Amygdala (tissue), 56 donors: ENCODE measurements at regions not wholly inside any gene's neighbourhood (a gene's known extent, or its start where the extent isn't known, plus 50 kb on each side); places are given as distances from the start of the nearest gene placed in this dataset.
A peak's percentile ranks its signal among the peaks of the same experiment; 100 is the strongest.
"Not testable (repeated sequence)": the region's sequence is repeated elsewhere in the genome, so short reads cannot be mapped to it uniquely, and the experiment has no call there.

Source experiments
- DNase-seq, 56 donors: peaks; one replicate each; lab custom pipeline; 2025; lab: John Stamatoyannopoulos, UW

DNA sequence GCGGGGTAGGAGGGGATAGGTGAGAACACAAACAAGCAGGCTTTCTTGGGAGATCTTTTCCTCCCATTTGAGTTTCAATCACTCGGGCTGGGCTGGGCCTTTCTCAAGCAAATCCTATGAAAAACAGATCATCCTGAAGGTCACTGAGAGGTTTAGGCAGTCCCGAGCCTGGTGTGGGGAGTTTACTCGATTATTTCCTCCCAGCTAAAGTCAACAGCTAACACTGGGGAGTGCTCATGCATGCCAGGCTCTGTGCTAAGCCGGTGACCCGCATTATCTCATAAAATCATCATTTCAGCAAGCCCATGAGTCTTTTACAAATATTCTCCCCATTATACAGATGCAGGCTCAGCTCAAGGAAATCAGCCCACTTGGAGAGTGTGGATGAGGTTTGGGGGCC lies 85.0 kb upstream of the PAX2 start:
- DNase-seq, result no peak

DNA sequence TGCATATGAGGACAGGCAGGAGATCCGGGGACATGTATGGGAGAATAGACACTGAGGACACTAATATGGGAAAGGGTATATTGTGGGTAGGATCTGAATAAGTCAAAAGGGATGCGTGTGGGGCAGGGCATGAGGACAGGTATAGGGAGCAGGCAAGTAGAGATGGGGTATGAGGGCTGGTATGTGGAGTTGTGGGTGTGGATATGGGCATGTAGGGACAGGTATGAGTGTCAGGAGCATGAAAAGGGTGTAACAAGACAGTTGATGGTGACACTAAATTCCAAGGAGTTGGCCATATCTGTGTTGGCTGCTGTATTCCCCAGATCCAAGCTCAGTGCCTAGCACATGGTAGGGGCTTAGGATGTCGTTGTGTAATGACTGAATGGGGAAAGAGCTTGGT lies 84.4 kb upstream of the PAX2 start:
- DNase-seq, result no peak

DNA sequence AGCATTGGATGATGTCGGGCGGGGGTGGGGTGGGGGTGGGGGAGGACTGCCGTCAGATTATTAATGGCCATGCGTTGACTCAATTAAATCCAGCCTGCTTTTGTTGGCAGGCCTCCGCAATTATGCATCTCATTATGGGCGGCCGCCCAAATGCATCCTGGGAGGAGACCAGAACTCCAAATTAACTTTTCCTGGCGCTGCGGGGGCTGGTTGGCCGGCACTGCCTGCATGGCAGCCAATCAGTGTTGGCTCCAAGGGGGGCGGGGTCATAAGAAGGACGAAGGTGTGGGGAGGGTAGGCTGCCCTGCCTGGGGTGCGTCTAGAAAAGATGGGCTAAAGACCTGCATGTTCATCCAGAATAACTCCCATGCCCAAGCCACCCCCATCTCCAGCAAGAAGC lies 83.9 kb upstream of the PAX2 start:
- DNase-seq, result no peak

DNA sequence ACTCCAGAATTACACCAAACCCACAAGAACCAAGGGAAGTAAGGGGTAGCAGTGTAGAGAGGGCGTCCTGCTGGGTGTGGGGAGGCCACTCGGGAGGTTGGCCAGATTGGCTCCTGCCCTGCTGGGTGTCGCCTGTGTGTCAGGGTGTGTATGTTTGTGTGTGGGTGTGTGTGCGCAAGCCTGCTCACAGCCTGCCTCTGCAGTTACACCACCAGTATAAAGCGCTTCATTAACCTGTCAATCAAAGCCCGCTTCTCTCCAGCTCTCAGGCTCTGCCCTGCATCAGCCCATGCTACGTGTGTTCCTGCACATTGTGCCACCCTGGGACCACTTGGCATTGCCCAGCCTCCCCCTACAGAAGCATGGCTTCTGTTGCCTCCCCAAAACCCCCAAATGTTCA lies 83.3 kb upstream of the PAX2 start:
- DNase-seq, result no peak

DNA sequence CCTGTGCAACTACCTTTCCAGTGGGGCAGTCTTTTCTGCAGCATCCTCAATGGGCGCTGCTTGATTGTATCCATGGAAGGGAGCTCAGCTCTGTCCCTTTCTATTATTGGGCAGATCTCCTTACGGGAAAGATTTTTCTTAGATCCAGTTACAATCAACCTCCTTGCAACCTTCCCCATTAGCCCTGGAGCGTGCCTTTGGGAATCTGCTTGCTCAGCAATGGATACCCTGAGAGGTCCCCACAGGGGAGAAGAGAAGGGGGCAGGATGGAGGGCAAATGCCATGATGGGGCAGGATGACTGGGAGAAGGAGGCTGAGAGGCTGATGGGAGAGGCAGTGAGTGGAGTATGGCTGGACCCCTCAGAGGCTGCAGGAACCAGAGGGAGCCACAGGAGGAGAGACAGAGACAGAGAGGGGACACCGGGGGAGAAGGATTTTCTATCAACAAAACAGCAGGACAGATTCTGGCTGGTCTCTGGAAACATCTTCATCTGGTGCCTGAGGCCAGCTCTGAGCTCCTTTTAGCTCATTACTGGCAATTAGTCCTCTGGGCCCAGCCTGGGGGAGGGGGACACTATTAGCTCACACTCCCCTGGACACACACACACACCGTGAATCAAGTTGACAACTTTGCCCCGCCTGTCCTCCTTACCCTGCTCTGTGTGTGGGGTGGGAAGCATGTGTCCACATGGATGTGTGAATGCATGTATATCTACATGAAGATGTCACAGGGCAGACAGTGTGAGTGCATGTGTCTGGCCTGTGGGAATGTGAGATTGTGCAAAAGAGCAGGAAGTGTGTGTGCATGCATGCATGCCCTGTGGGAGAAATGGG lies 80.8 kb upstream of the PAX2 start:
- DNase-seq, result no peak

DNA sequence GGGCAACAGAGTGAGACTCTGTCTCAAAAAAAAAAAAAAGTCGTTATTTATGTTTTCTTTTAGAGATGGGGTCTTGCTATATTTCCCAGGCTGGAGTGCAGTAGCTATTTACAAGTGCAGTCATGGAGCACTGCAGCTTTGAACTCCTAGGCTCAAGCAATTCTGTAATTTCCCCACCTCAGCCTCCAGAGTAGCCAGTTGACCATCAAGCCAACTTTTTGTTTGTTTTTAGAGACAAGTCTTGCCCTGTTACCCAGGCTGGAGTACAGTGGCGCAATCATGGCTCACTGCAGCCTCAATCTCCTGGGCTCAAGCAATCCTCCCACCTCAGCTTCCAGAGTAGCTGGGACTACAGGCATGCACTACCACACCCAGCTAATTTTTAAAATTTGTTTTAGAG lies 78.7 kb upstream of the PAX2 start:
- DNase-seq, result not testable (repeated sequence)

DNA sequence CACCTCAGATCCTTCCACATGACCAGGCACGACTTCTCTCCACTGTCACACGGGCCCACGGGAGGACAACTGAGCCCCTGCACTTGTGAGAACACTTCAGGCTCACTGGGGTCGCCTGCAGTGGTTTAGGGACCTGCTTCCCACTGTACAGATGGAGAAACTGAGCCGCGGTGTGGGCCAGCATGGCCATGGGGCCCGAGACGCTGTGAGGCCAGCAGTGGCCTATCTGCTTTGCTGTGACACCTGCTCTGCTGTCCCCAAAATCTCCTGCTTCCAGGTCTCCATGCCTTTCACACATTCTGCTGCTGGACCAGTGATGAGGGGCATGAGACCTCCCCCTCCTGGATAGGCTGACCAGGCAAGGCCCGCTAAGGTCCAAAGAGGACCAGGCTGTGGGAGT lies 75.8 kb upstream of the PAX2 start:
- DNase-seq, result no peak

DNA sequence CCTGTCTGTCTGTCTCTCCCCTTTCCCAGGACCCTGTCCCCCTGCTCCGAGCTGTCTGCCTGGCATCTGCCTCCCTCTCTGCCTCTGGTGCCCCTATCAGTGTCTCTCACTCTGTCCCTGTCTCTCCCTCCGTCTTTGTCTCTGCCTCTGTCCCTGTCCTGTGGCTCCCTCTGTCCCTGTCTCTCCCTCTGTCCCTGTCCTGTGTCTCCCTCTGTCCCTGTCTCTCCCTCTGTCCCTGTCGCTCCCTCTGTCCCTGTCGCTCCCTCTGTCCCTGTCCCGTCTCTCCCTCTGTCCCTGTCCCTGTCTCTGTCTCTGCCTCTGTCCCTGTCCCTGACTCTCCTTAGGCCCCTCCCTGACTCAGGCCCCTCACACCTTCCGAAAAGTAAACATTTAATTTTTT lies 75.0 kb upstream of the PAX2 start:
- no peak for DNase-seq

DNA sequence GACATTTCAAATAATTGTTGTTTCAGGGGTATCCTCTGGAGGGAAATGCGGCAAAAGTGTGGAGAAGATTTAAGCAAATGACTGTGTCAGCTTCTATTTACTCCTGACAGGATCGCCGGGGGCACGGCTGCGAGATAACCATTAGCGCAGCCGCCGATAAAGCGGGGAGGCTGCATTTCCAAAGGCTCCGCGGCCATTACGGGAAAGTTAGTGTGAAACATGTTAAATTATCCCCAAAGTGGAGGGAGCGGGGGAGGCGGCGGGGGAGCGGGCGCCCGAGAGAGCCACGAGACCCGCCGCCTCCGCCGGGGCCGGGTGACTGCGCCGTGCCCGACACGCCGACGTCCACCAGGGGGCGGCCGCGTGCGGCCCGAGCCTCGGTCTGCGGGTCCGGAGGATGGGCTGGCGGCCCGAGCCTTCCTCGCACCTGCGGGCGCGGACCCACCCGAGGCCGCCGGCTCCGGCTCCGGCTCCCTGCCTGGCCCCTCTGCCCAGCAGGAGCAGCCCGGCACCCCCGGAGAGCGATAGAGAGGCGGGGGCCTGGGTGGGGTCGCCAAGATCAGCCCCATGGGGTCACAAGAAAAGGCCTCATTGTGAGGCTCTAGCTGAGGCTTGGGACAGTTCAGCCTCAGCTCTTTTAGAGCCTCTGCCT lies 74.4 kb upstream of the PAX2 start:
- peak in 3 of 56 donors; percentile 2 to 7 (median 4) for DNase-seq

DNA sequence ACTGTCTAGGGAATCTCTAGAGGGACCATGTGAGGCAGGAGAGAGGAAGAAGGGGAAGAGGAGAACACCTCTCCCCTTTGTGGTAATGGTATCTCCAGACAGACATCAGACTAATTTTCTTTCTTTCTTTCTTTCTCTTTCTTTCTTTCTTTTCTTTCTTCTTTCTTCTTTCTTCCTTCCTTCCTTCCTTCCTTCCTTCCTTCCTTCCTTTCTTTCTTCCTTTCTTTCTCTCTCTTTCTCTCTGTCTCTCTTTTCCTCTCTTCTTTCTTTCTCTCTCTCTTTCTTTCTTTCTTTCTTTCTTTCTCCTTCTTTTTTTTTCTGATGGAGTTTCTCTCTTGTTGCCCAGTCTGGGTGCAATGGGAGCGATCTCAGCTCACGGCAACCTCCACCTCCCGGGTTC lies 73.2 kb upstream of the PAX2 start:
- no peak for DNase-seq

DNA sequence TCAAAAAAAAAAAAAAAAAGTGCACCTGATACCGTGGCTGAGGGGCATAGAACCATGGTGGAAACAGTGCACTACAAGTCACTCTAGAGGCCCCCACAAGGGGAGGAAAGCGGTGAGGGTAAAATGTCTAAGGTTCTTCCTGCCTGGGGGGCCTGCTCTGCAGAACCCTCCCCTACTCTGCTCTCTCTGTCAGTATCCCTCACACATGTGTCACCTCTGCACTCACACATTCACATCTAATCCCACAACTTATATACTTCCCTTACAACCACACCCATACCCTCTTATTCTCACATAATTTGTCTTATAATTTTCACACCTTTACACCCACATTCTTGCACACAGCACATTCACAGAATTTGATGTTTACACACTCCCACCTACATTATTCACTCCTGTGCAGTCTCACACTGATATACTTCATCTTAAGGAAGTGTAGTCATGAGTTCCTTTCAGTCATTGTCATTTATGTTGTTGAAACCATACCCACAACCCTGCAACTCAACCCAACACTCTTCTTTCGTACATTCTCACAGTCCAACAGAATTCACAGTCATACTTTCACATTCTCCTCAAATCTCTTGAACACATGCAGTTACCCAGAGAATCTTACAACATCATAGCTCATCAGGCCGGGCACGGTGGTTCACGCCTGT lies 68.0 kb upstream of the PAX2 start:
- no peak for DNase-seq

DNA sequence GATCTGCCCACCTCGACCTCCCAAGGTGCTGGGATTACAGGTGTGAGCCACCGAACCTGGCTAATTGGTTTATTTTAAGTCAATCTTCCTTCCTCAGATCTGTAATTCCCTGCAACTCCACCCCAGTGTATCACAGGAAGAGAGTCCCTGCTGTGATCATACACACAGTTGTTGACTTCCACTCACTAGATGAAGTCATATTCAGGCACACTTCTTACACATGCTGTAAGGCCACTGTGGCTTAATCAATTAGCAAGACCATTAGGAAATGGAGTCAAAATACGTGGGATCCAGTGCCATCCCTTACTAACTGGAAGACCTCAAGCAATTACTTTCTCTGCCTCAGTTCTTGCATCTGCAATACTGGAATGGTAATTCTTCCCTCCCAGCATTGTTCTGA lies 66.1 kb upstream of the PAX2 start:
- no peak for DNase-seq

DNA sequence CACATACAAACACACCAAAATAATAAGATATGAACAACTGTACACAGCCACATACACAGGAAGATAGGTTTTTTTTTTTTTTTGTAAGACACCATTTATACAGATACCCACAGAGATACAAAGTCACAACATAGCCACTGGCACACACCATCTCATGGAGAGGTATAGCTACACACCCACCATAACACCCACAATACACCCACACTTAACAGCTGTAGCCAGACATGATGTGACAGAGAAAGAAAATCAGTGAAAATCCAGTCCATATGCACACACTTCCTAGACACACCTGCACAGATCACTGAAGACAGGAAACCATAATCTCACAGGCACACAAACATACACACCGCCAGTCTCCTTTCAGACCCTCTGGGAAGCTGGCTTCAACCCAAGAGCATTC lies 62.4 kb upstream of the PAX2 start:
- DNase-seq, result no peak

DNA sequence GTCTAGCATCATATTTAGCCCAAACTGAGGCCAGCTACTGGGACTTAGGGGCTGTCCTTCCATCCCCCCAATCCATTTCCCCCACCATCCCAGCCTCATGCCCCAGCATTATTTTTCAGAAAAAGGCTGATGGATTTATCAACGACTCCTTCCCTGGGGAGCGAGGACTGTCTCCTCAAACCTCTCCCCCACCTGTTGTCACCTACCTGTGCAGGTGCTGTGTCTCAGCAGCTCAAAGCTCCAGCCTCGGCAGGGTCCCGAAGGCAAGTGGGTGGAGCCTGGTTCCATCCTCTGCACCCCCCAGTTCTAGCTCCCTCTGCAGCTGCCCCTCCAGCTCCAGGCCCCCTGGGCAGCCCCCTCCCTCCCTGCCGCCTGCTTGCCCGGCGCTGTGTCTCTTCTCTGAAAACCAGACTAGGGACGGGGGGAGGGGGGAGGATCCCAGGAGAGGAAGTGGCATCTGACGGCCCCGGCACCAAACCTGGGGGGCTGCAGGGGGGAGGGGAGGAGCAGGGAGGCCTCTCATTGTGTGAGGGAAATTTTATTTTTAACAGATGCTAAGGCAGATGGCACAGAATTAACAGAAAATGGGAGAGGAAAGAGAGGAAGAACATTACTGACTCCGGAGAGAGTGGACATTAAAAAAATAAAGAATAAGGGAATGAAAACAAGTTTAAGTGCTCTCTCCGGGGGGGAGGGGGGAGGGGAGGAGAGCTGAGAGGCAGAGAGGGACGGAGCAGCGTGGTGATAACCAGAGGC lies 61.7 kb upstream of the PAX2 start:
- no peak for DNase-seq

DNA sequence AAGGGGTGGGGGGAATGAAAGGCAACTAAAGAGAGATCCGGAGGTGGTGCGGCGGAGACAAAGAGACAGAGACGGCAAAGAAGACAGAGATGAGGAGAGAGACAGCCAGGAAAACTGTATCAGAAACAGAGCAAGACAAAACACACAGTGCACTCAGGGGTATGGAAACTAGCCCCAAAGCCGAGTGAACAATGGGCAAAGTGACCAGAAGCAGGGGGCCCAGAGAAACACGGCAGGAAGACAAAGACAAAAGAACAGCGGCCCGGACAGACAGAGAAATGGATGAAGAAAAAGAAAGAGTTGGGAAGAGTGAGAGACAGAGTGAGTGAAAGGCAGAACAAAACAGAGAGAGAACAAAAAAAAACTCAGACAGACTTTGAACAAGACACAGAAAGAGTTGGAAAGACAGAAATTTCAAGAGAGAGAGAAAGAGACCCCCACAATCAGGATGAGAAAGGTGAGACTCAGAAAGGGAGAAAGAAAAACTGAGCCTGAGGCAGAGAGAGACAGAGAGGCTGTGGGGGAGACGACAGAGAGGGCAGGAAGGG lies 60.6 kb upstream of the PAX2 start:
- DNase-seq, result no peak

DNA sequence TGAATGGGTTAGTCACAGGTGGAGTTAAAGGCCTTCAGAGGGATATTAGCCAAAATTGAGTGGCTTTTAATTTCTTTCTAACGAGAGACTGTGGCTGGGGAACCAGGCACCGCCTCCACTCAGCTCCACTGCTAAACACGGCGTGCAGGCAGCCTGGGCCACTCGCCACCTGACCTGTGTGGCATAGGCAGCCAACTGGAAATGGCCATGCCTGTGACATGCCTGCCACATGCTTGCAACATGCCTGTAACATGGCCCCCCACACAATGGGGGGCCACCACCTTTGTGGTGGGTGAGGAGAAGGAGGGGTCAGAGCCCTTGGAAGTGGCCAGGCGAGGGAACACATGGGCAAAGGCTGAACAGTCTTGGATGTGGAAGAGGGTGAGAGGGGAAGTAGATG lies 60.1 kb upstream of the PAX2 start:
- DNase-seq, result no peak

DNA sequence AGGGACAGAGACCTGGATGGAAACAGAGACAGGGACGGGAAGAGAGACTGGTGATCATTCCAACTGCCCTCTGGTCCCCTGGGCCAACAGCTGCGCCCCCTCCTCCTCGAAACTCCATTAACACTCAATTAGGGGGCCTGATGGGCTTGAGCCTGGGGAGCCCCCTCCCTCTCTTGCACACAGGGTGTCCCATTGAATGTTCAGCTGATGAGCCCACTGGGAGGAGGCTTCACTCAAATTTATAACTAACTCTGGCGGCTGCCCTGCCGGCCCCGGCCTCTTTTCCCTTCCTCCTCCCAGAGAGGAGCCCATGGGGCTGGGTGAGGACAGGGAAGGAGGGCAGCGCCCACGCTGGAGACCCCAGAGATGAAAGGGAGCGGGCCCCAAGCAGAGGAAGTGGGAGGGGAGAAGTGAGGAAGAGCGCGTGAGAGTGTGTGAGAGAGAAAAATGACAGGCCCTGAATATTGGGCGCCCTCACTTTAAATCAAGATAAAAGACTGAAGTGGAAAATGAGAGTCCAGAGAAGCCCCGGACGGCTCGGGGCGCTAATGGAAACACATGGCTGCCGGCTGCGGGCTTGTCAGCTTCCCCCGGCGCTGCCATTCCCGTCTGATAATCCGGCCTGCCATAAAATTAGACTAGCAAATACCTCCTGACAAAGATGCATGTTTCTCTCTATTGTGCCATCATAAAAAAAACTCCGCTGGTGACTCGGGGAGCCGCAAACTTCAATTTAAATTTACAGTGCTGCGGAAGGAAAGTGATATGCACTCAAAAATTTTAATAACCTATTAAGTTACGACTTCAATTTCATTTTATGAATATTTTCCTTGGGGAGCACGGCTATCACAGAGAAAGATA lies 58.0 kb upstream of the PAX2 start:
- DNase-seq, result no peak

DNA sequence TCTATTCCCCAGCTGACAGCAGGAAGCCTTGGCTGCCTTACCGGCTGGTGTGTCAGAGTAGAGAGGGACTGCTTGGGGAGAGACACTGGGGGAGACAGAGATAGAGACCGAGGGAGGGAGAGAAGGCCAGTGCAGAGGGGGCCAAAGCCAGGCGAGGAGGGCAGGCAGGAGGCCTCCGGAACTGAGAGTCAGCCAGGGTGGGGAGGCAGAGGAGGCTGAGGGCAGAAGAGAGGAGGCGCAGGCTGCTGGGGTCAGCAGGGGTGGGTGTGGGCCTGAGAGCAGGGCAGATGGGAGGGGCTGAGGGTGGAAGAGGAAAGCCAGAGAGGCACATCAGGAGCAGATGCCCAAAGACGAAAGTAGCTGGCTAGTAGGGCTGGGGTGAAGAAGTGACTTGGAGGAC lies 57.2 kb upstream of the PAX2 start:
- no peak for DNase-seq

DNA sequence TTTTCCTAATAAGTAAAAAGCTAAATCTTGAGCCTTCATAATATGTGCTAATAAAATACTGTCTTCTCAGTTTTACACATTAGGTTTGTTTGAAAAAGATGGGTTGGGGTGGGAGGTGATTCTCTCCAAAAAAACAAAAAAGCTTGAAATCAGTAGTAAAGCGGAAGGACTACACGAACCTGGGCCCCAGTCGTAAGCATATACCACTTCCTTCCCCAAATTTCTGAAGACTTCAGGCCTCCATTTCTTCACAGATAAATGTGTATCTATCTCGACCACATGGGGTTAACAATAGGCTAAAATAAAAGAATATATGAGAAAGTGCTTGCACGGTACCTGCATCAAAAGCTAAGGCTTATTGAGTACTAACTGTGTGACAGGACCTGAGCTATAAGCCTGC lies 51.6 kb upstream of the PAX2 start:
- no peak for DNase-seq
